ENCODE measurements at regions not wholly inside any gene's neighbourhood (a gene's known extent, or its start where the extent isn't known, plus 50 kb on each side); places are given as distances from the start of the nearest gene placed in this dataset.
"Not testable (repeated sequence)": the region's sequence is repeated elsewhere in the genome, so short reads cannot be mapped to it uniquely, and the experiment has no call there.

DNA sequence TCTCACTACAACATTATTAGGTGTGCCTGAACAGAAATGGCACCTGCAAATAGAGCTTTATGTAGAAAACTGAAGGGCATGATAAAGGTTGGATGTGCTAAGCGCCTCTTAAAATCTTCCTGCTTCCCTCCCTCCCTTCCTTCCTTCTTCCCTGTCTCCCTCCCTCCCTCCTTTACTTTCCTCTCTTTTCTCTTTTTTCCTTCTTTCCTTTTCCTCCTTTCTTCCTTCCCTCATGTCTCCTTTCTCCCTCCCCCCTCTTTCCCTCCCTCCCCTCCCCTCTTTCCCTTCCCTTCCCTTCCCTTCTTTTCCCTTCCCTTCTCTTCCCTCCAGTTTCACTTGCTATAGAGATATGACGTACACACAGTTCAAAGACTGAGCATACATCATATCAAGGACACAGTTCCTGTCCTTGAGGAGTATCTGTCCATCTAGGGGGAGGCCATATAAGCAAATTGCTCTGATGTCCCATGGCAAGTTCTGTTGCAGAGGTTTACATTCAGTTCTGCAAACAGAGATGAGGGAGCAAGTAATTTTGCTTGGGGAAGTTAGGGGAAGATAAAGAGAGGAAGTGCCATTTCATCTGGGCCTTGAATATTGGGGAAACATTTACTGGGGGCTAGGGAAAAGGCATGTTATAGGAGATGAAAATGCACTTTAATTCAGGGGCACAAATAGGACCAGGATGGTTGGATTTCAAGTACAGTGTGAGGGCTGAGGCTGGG is 79.0 kb upstream of the EEF1E1 start:
- Mint-ChIP-seq H3K9me3 (no peaks in the 10 kb centered on the region), H3K27ac (no peak overlapping the region), H3K36me3 (ENCODE audit: low read depth) (no peaks in the 10 kb centered on the region), H3K27me3 (ENCODE audit: low read depth) (peaks cover 2% of the 10 kb centered on the region), H3K4me3 (ENCODE audit: low read depth) (no peak overlapping the region), H3K4me1 (ENCODE audit: low read depth) (no peaks in the 10 kb centered on the region)
- intact Hi-C loops (cut with micrococcal nuclease), result no loop called here
- no peak for DNase-seq (ENCODE audit: low spot score)

DNA sequence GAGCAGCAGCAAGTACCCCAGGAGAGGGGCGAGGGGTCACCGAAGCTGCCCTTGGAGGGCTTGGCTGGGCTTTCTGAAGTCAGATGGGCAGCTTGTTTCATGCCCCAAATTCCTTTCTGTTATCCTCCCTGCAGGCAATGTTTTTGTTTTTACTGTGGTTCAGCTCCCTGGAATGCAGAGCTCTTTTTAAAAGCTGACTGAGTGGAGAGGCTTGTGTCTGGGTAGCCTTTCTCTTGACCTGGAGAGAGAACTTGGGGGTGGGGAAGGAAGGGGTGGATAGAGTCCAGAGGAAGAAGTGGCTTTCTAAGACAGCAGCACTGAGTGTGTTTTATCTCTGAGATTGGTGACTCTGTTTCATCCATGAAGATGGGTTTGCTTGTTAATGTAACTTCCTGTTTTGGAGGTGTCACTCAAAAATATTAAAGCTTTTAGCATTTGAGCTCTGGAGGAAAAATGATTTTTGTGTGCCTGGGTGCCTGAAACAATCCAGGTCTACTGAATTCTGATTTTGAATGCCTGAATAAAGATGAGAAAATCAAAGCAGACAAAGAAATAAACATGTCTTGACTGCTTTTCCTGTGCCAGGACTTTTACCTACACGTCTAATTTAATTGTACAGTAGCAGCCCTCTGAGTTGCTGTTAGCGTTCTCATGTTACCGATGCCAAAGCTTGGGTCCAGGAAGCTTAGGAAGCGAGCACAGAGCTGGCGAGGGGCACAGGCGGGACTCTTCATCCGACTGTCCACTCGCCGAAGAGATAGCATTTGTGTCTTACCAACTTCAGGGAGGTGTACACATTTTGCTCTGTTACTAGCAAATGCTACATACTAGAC is 78.2 kb upstream of the EEF1E1 start:
- DNase-seq (ENCODE audit: low spot score), result no peak
- Mint-ChIP-seq H3K9me3 (no peaks in the 10 kb centered on the region), H3K27me3 (ENCODE audit: low read depth) (peaks cover 3% of the 10 kb centered on the region), H3K4me1 (ENCODE audit: low read depth) (no peaks in the 10 kb centered on the region), H3K27ac (no peak overlapping the region), H3K36me3 (ENCODE audit: low read depth) (no peaks in the 10 kb centered on the region), H3K4me3 (ENCODE audit: low read depth) (no peak overlapping the region)
- intact Hi-C loops (cut with micrococcal nuclease), result no loop called here

- no peaks in the 10 kb centered on the region for H3K4me1 Mint-ChIP-seq (ENCODE audit: low read depth)
- peaks cover 3% of the 10 kb centered on the region for H3K27me3 Mint-ChIP-seq (ENCODE audit: low read depth)
- no peak overlapping the region for H3K4me3 Mint-ChIP-seq (ENCODE audit: low read depth)
- no peaks in the 10 kb centered on the region for H3K36me3 Mint-ChIP-seq (ENCODE audit: low read depth)
- no peak overlapping the region for H3K27ac Mint-ChIP-seq
- no peaks in the 10 kb centered on the region for H3K9me3 Mint-ChIP-seq
- DNase-seq (ENCODE audit: low spot score), result no peak
- intact Hi-C loops (cut with micrococcal nuclease), result no loop called here
Measured at GRCh38 chr6:8177721-8178120, 75.4 kb upstream of the EEF1E1 start.

DNA sequence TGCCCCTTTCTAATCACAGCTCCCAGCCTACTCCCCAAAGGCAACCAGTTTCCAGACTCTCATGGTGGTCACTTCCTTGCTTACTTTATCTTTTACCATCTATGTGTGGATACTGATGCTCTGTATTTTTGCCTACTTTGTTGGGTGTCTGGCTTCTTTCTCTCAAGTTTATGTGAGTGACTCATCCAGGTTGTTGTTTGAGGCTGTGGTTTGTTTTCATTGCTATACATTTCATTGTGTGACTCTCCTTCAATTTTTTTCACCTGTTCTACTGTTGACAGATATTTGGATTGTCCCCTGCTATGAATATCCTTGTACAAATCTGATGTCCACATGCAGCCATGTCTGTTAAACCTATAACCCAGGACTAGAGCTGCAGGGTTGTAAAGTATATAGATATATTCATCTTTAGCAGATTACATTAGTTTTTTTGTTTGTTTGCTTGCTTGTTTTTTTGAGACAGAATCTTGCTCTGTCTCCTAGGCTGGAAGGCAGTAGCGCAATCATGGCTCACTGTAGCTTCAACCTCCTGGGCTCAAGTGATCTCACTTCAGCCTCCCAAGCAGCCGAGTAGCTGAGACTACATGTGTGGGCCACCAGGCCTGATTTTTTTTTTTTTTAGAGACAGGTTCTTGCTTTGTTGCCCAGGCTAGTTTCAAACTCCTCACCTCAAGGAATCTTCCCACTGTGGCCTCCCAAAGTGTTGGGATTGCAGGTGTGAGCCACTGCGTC is 72.9 kb upstream of the EEF1E1 start:
- intact Hi-C loops (cut with micrococcal nuclease), result no loop called here
- H3K27me3 Mint-ChIP-seq (ENCODE audit: low read depth), result peaks cover 3% of the 10 kb centered on the region
- no peak for DNase-seq (ENCODE audit: low spot score)
- H3K4me1 Mint-ChIP-seq (ENCODE audit: low read depth), result no peaks in the 10 kb centered on the region
- H3K27ac Mint-ChIP-seq, result no peak overlapping the region
- H3K36me3 Mint-ChIP-seq (ENCODE audit: low read depth), result no peaks in the 10 kb centered on the region
- no peak overlapping the region for H3K4me3 Mint-ChIP-seq (ENCODE audit: low read depth)
- H3K9me3 Mint-ChIP-seq, result no peaks in the 10 kb centered on the region

GRCh38 chr6:8174571-8174970 is 72.2 kb upstream of the EEF1E1 start:
- H3K4me3 Mint-ChIP-seq (ENCODE audit: low read depth), result no peak overlapping the region
- no peak for DNase-seq (ENCODE audit: low spot score)
- no peak overlapping the region for H3K27ac Mint-ChIP-seq
- H3K36me3 Mint-ChIP-seq (ENCODE audit: low read depth), result no peaks in the 10 kb centered on the region
- no peaks in the 10 kb centered on the region for H3K4me1 Mint-ChIP-seq (ENCODE audit: low read depth)
- intact Hi-C loops (cut with micrococcal nuclease), result no loop called here
- peaks cover 3% of the 10 kb centered on the region for H3K27me3 Mint-ChIP-seq (ENCODE audit: low read depth)
- no peaks in the 10 kb centered on the region for H3K9me3 Mint-ChIP-seq

- Mint-ChIP-seq H3K27ac (no peak overlapping the region), H3K36me3 (ENCODE audit: low read depth) (no peaks in the 10 kb centered on the region), H3K4me3 (ENCODE audit: low read depth) (no peak overlapping the region), H3K9me3 (no peaks in the 10 kb centered on the region), H3K27me3 (ENCODE audit: low read depth) (peaks cover 3% of the 10 kb centered on the region), H3K4me1 (ENCODE audit: low read depth) (no peaks in the 10 kb centered on the region)
- intact Hi-C loops (cut with micrococcal nuclease), result no loop called here
- DNase-seq (ENCODE audit: low spot score), result no peak
Measured at GRCh38 chr6:8172530-8172929, 70.2 kb upstream of the EEF1E1 start.

DNA sequence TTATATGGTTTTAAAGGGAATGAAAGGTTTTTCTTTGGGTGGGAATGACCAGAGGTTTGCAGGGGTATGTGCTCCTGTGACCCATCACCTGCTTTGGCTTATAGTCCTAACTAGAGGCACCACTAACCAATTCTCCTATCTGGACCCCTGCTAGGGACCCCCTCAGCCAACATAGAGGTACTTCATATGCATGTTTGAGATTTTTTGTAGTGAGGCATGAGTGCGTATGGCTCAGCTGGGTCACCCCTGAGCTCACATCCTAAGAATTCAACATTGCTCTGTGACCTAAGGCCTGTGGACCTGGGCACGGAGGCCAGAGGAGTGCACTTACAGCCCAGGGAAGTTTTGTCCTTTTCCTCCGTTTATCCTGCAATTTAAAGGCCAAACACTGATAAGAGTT is 68.4 kb upstream of the EEF1E1 start:
- Mint-ChIP-seq H3K4me3 (ENCODE audit: low read depth) (no peak overlapping the region), H3K36me3 (ENCODE audit: low read depth) (no peaks in the 10 kb centered on the region), H3K27me3 (ENCODE audit: low read depth) (no peaks in the 10 kb centered on the region), H3K4me1 (ENCODE audit: low read depth) (no peaks in the 10 kb centered on the region), H3K27ac (no peak overlapping the region), H3K9me3 (no peaks in the 10 kb centered on the region)
- DNase-seq (ENCODE audit: low spot score), result no peak
- intact Hi-C loops (cut with micrococcal nuclease), result no loop called here

GRCh38 chr6:8170245-8170644 is 67.9 kb upstream of the EEF1E1 start:
- no peak overlapping the region for H3K27ac Mint-ChIP-seq
- intact Hi-C loops (cut with micrococcal nuclease), result no loop called here
- no peaks in the 10 kb centered on the region for H3K36me3 Mint-ChIP-seq (ENCODE audit: low read depth)
- no peaks in the 10 kb centered on the region for H3K9me3 Mint-ChIP-seq
- H3K4me1 Mint-ChIP-seq (ENCODE audit: low read depth), result no peaks in the 10 kb centered on the region
- H3K4me3 Mint-ChIP-seq (ENCODE audit: low read depth), result no peak overlapping the region
- no peak for DNase-seq (ENCODE audit: low spot score)
- no peaks in the 10 kb centered on the region for H3K27me3 Mint-ChIP-seq (ENCODE audit: low read depth)

DNA sequence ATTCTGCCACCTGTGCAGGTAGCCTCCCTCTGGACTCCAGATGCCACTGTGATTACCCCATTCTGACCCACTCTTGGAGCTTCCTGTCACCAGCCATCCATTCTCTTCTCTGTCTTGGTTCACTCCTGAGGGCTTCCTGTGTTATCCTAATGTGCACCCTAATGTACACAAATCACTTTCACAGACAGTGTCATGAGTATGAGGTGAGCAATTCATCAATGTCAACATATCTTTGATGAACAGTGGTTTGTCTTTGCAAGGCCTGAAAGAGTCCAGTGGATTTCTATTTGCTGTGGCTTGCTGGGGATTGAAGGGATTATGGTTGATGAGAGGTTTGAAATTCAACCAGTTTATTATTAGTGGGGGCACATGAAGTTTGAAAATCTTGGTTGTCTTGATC is 63.8 kb upstream of the EEF1E1 start:
- Mint-ChIP-seq H3K4me1 (ENCODE audit: low read depth) (no peaks in the 10 kb centered on the region), H3K27me3 (ENCODE audit: low read depth) (no peaks in the 10 kb centered on the region), H3K27ac (no peak overlapping the region), H3K9me3 (no peaks in the 10 kb centered on the region), H3K36me3 (ENCODE audit: low read depth) (no peaks in the 10 kb centered on the region), H3K4me3 (ENCODE audit: low read depth) (no peak overlapping the region)
- no peak for DNase-seq (ENCODE audit: low spot score)
- intact Hi-C loops (cut with micrococcal nuclease), result no loop called here

DNA sequence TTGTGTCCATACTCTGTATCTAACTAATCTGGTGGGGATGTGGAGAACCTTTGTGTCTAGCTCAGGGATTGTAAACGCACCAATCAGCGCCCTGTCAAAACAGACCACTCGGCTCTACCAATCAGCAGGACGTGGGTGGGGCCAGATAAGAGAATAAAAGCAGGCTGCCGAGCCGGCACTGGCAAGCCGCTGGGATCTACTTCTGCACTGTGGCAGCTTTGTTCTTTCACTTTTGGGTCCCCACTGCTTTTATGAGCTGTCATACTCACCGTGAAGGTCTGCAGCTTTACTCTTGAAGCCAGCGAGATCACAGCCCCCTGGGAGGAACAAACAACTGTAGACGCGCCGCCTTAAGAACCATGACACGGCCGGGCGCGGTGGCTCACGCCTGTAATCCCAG is 62.7 kb upstream of the EEF1E1 start:
- not testable (repeated sequence) for H3K36me3 Mint-ChIP-seq (ENCODE audit: low read depth); H3K4me3 Mint-ChIP-seq (ENCODE audit: low read depth); H3K27ac Mint-ChIP-seq

DNA sequence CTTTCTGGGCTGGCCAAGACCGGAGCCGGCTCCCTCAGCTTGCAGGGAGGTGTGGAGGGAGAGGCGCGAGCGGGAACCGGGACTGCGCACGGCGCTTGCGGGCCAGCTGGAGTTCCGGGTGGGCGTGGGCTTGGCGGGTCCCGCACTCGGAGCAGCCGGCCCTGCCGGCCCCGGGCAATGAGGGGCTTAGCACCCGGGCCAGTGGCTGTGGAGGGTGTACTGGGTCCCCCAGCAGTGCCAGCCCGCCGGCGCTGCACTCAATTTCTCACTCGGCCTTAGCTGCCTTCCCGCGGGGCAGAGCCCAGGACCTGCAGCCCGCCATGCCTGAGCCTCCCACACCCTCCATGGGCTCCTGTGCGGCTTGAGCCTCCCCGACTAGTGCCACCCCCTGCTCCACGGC is 61.9 kb upstream of the EEF1E1 start:
- intact Hi-C loops (cut with micrococcal nuclease); H3K9me3 Mint-ChIP-seq; DNase-seq (ENCODE audit: low spot score); H3K4me3 Mint-ChIP-seq (ENCODE audit: low read depth); H3K27ac Mint-ChIP-seq; H3K4me1 Mint-ChIP-seq (ENCODE audit: low read depth); H3K27me3 Mint-ChIP-seq (ENCODE audit: low read depth); H3K36me3 Mint-ChIP-seq (ENCODE audit: low read depth): not testable (repeated sequence)

More for the DNA sequence above, 62.7 kb upstream of the EEF1E1 start:
- intact Hi-C loops (cut with micrococcal nuclease); H3K9me3 Mint-ChIP-seq; H3K27me3 Mint-ChIP-seq (ENCODE audit: low read depth); DNase-seq (ENCODE audit: low spot score); H3K4me1 Mint-ChIP-seq (ENCODE audit: low read depth): not testable (repeated sequence)

DNA sequence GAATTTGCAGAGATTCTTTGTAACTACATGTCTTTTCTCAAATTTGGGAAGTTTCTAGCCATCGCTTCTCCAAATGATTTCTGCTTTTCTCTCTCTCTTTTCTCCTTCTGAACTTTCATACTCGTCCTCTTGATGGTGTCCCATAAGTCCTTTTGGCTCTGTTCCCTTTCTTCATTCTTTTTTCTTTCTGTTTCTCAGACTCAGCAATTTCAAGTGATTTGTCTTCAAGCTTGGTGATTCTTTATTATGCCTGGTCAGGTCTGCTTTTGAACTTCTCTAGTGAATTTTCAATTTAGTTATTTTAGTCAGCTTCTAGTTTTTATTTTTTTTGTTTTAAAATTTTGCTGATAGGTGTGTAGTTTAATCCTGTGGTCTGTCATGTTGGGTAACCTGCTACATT is 57.6 kb upstream of the EEF1E1 start:
- no peaks in the 10 kb centered on the region for H3K9me3 Mint-ChIP-seq
- intact Hi-C loops (cut with micrococcal nuclease), result no loop called here
- no peak overlapping the region for H3K4me3 Mint-ChIP-seq (ENCODE audit: low read depth)
- no peaks in the 10 kb centered on the region for H3K36me3 Mint-ChIP-seq (ENCODE audit: low read depth)
- peaks cover 10% of the 10 kb centered on the region for H3K27me3 Mint-ChIP-seq (ENCODE audit: low read depth)
- no peak overlapping the region for H3K27ac Mint-ChIP-seq
- DNase-seq (ENCODE audit: low spot score), result no peak
- no peaks in the 10 kb centered on the region for H3K4me1 Mint-ChIP-seq (ENCODE audit: low read depth)

DNA sequence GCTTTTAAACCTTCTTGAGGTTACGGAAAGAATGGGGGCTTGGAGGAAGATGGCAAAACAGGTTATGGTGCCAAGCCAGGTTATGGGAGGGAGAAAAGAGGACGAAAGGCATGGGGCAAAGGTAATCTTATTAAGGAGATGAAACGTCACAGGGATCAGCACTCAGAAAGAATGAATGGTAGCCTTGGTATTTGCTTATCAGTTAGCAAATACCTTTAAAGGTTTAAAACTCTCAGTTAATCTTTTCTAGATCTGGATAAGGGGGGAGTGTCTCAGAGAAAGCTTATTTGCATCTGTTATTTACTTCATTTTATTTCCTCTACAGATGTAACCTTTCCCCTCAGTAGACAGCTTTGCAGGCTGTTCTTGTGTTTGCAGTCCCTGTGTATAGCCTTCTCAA is 55.5 kb upstream of the EEF1E1 start:
- H3K4me1 Mint-ChIP-seq (ENCODE audit: low read depth), result no peaks in the 10 kb centered on the region
- intact Hi-C loops (cut with micrococcal nuclease), result no loop called here

More for the DNA sequence above, 55.5 kb upstream of the EEF1E1 start:
- no peak for DNase-seq (ENCODE audit: low spot score)
- Mint-ChIP-seq H3K27ac (no peak overlapping the region), H3K9me3 (no peaks in the 10 kb centered on the region), H3K4me3 (ENCODE audit: low read depth) (no peak overlapping the region), H3K36me3 (ENCODE audit: low read depth) (no peaks in the 10 kb centered on the region), H3K27me3 (ENCODE audit: low read depth) (peaks cover 10% of the 10 kb centered on the region)
